AG04450 (cell line): ENCODE measurements at regions not wholly inside any gene's neighbourhood (a gene's known extent, or its start where the extent isn't known, plus 50 kb on each side); places are given as distances from the start of the nearest gene placed in this dataset.

Experiments used
- CTCF ChIA-PET: fragments of 300-600, 350-600 bp; formaldehyde crosslinking; extraction: SDS; loops from one replicate; lab custom pipeline; 2022; ENCODE audit warnings: antibody characterized with exemption, inconsistent platforms; lab: Charles Lee
- POLR2A ChIA-PET: fragments of 350-600 bp; formaldehyde crosslinking; extraction: SDS; loops from one replicate; lab custom pipeline; 2021; ENCODE audit warnings: antibody characterized with exemption, inconsistent platforms; lab: Yijun Ruan, JAX
- DNase-seq: peaks from one replicate; pipeline ENCODE4 v3.0.0-alpha.2; 2011; ENCODE audit warnings: low read depth, low spot score
- H3K27ac ChIP-seq: one replicate; pipeline ENCODE4 v1.5.1; 2012; ENCODE audit warnings: low read depth, low read length, control low read depth
- H3K27me3 ChIP-seq: one replicate; pipeline ENCODE4 v1.6.0; 2012; ENCODE audit warnings: low read length; ENCODE audit not compliant: control insufficient read depth, insufficient read depth
- H3K4me3 ChIP-seq: 2 replicates; pipeline ENCODE4 v1.5.1; 2011; ENCODE audit warnings: mild to moderate bottlenecking, low read depth, low read length, control low read depth
- H3K9me3 ChIP-seq: 2 replicates; pipeline ENCODE4 v1.5.1; 2012; ENCODE audit warnings: low read length; ENCODE audit not compliant: control insufficient read depth, insufficient read depth
- TF ChIP-seq, protein P1 (sequence below): IDR thresholded peaks from 2 replicates; pipeline ENCODE4 v1.5.1; 2011; ENCODE audit warnings: low read depth, low read length, control low read depth, inconsistent platforms

DNA sequence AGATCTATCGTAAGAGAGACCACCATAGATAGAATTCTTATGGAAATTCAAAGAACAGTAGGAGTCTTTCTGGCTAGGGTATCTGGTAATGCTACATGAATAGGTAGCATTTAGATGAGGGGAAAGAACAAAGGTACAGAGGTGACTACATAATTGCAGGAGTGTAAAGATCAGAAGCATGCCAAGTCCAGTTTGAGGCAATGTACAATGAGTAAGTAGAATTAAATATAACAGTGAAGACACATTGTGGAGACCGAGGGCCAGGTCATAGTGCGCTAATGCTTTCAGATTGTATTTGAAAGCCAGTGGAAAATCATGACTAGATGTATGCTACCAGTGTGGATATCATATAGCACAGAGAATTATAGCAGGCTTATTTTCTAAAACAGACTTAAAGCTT, 1611.6 kb upstream of the LRRTM3 start:
- Histone ChIP-seq H3K9me3 (no peaks in the 10 kb centered on the region), H3K27me3 (no peaks in the 10 kb centered on the region), H3K4me3 (no peak overlapping the region), H3K27ac (no peak overlapping the region)
- ChIA-PET CTCF (no interaction called here), POLR2A (no interaction called here)
- no peak for DNase-seq
- TF ChIP-seq, protein P1, sequence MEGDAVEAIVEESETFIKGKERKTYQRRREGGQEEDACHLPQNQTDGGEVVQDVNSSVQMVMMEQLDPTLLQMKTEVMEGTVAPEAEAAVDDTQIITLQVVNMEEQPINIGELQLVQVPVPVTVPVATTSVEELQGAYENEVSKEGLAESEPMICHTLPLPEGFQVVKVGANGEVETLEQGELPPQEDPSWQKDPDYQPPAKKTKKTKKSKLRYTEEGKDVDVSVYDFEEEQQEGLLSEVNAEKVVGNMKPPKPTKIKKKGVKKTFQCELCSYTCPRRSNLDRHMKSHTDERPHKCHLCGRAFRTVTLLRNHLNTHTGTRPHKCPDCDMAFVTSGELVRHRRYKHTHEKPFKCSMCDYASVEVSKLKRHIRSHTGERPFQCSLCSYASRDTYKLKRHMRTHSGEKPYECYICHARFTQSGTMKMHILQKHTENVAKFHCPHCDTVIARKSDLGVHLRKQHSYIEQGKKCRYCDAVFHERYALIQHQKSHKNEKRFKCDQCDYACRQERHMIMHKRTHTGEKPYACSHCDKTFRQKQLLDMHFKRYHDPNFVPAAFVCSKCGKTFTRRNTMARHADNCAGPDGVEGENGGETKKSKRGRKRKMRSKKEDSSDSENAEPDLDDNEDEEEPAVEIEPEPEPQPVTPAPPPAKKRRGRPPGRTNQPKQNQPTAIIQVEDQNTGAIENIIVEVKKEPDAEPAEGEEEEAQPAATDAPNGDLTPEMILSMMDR = no peak

DNA sequence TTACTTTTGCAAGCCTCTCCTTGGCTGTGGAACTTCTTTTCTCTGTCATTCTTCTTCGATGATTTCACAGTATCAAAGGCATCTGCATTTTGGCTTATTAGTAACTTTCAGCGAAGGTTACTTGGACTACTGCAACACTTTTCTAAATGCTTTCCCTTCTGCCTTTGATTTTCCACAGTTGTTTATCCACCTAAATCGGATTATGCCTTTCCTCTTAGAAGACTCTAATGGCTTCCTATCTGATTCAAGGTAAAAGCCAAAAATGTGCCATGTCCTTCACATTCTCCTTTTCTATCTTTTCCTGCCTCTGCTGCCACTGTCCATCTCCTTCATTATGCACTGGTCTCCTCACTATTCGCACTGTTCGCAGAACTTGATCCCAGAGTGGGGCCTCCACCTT, 1606.3 kb upstream of the LRRTM3 start:
- ChIA-PET CTCF (no interaction called here), POLR2A (no interaction called here)
- TF ChIP-seq, protein P1 = no peak
- Histone ChIP-seq H3K4me3 (no peak overlapping the region), H3K27ac (no peak overlapping the region), H3K9me3 (no peaks in the 10 kb centered on the region), H3K27me3 (no peaks in the 10 kb centered on the region)
- DNase-seq = no peak

DNA sequence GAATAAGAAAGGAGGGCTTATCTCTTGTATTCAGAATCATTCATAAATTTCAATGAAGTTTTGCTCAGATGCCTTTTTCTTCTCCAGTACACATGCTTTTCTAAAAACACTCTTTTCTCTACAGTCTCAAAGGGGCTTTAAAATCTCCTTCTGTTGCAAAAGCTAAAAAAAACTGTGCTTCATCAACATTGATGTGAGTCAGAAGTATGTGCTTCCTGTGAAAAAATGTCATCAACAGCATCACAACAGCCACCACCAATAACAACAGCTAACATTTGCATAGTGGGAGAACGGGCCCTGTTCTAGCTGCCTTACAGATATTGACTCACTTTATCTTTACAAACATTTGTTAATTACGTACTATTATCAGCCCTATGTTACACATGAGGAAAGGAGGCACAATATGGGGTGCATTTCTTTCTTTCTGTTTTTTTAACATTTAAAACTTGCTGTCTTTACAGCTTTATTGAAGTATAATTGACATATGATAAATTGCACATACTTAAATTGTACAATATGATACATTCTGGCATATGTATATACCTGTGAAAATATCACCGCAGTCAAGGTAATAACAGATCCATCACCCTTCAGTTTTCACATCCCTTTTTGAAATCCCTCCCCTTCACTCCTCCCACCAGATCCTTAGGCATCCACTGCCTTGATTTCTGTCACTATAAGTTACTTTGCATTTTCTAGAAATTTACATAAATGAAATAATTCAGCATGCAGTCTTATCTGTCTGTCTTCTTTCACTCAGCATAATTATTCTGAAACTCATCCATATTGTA, 1605.4 kb upstream of the LRRTM3 start:
- ChIA-PET POLR2A (no interaction called here), CTCF (no interaction called here)
- no peaks in the 10 kb centered on the region for H3K27me3 ChIP-seq
- no peak overlapping the region for H3K4me3 ChIP-seq
- H3K27ac ChIP-seq = no peak overlapping the region
- no peaks in the 10 kb centered on the region for H3K9me3 ChIP-seq
- DNase-seq = no peak
- TF ChIP-seq, protein P1 = no peak

DNA sequence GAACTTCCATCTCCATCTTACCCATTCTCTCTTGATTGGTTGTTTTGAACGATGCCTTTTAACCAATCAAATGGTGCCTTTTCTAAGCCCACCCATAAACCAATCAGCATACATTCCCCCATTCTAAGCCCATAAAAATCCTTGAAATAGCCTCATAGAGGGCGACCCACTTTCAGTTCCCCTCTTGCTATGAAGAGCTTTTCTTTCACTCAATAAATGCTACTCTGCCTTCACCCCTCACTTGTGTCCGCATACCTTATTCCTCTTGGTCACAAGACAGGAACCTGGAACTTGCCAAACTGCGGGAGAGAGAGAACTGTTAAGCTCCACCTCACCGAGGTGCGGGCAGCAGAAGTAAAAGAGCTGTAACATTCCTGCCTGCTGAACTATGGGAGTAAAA, 1602.0 kb upstream of the LRRTM3 start:
- ChIA-PET CTCF (no interaction called here), POLR2A (no interaction called here)
- H3K27me3 ChIP-seq = no peaks in the 10 kb centered on the region
- DNase-seq = no peak
- TF ChIP-seq, protein P1 = no peak
- H3K9me3 ChIP-seq = no peaks in the 10 kb centered on the region
- no peak overlapping the region for H3K27ac ChIP-seq
- no peak overlapping the region for H3K4me3 ChIP-seq

DNA sequence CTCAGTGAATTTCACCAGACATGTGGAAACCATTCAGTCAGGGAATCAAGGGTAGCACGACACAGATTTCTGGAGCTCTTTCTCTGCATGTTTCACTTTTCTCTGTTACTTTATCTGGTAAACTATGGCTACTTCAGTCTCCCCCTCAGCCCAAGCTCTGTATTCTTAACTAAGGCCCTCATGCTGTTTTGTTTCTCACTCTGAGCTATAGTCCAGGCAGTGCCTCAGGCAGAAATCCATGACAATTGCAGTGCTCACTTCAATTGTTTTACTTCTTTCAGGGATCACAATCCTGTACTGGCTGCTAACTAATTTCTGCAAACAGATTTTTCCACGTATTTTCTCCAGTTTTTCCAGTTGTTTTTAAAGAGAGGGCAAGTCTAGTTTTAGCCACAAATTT, 1599.9 kb upstream of the LRRTM3 start:
- DNase-seq = no peak
- Histone ChIP-seq H3K9me3 (no peaks in the 10 kb centered on the region), H3K27ac (no peak overlapping the region), H3K4me3 (no peak overlapping the region), H3K27me3 (no peaks in the 10 kb centered on the region)
- POLR2A ChIA-PET = no interaction called here
- TF ChIP-seq, protein P1 = no peak
- CTCF ChIA-PET = no interaction called here
